Osteocyte (in vitro differentiated cells): ENCODE measurements at regions not wholly inside any gene's neighbourhood (a gene's known extent, or its start where the extent isn't known, plus 50 kb on each side); places are given as distances from the start of the nearest gene placed in this dataset.

Experiments
- DNase-seq: peaks from one replicate; pipeline ENCODE4 v3.0.0; 2021; ENCODE audit warnings: mixed read lengths; ENCODE audit not compliant: unreplicated experiment; ENCODE audit errors: extremely low spot score
- H3K27ac Mint-ChIP-seq: one replicate; pipeline ENCODE4 v1.8.0; 2021; ENCODE audit warnings: mild to moderate bottlenecking, mixed read lengths; ENCODE audit not compliant: unreplicated experiment
- H3K27me3 Mint-ChIP-seq: one replicate; pipeline ENCODE4 v1.8.0; 2021; ENCODE audit warnings: mixed read lengths; ENCODE audit not compliant: unreplicated experiment
- H3K36me3 Mint-ChIP-seq: one replicate; pipeline ENCODE4 v1.8.0; 2021; ENCODE audit warnings: mixed read lengths; ENCODE audit not compliant: unreplicated experiment
- H3K4me1 Mint-ChIP-seq: one replicate; pipeline ENCODE4 v1.8.0; 2021; ENCODE audit warnings: mixed read lengths; ENCODE audit not compliant: unreplicated experiment
- H3K4me3 Mint-ChIP-seq: one replicate; pipeline ENCODE4 v1.8.0; 2021; ENCODE audit warnings: mild to moderate bottlenecking, moderate library complexity, mixed read lengths; ENCODE audit not compliant: unreplicated experiment
- H3K9me3 Mint-ChIP-seq: one replicate; pipeline ENCODE4 v1.8.0; 2021; ENCODE audit warnings: mixed read lengths; ENCODE audit not compliant: unreplicated experiment
- CTCF ChIP-seq: fragments of 200-600 bp; sonication (generic); IDR thresholded peaks from 2 replicates; pipeline ENCODE4 v1.5.0; 2021; ENCODE audit warnings: antibody characterized with exemption, mild to moderate bottlenecking, moderate library complexity

DNA sequence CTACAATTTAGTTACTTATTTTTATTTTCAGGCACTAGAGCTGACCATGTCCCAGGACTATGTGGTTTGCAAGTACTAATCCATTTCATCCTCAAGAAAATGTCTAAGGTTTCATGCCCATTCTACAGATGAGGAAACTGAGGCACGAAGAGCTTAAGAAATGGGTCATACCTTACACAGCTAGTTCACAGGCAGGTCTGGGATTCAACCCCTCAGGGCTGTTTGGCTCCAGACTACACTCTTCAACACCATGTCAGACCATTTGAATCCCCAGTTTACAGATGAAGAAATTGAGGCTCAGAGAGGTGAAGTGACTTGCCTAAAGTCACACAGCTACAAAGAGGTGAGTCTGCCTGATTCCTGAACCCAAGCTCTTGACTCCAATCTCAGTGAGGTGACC lies 144.1 kb downstream of the MIAT start:
- no peaks in the 10 kb centered on the region for H3K27me3 Mint-ChIP-seq
- no peak overlapping the region for H3K27ac Mint-ChIP-seq
- no peak for TF ChIP-seq CTCF
- H3K36me3 Mint-ChIP-seq: no peaks in the 10 kb centered on the region
- H3K4me1 Mint-ChIP-seq: peaks cover 24% of the 10 kb centered on the region
- H3K9me3 Mint-ChIP-seq: no peaks in the 10 kb centered on the region
- DNase-seq: no peak
- H3K4me3 Mint-ChIP-seq: no peak overlapping the region

- H3K9me3 Mint-ChIP-seq: no peaks in the 10 kb centered on the region
- DNase-seq: no peak
- H3K36me3 Mint-ChIP-seq: no peaks in the 10 kb centered on the region
- peaks cover 26% of the 10 kb centered on the region for H3K4me1 Mint-ChIP-seq
- no peak for TF ChIP-seq CTCF
- no peaks in the 10 kb centered on the region for H3K27me3 Mint-ChIP-seq
- H3K4me3 Mint-ChIP-seq: no peak overlapping the region
- no peak overlapping the region for H3K27ac Mint-ChIP-seq
Observed at GRCh38 chr22:26804315-26804714, 146.9 kb downstream of the MIAT start.

- H3K4me1 Mint-ChIP-seq: peaks cover 25% of the 10 kb centered on the region
- no peaks in the 10 kb centered on the region for H3K36me3 Mint-ChIP-seq
- no peak overlapping the region for H3K4me3 Mint-ChIP-seq
- no peak for TF ChIP-seq CTCF
- H3K27ac Mint-ChIP-seq: no peak overlapping the region
- no peaks in the 10 kb centered on the region for H3K27me3 Mint-ChIP-seq
- DNase-seq: no peak
- no peaks in the 10 kb centered on the region for H3K9me3 Mint-ChIP-seq
Observed at GRCh38 chr22:26804911-26805539, 147.6 kb downstream of the MIAT start.

GRCh38 chr22:26806445-26807175 lies 149.2 kb downstream of the MIAT start:
- H3K27me3 Mint-ChIP-seq: no peaks in the 10 kb centered on the region
- H3K36me3 Mint-ChIP-seq: no peaks in the 10 kb centered on the region
- TF ChIP-seq CTCF: no peak
- DNase-seq: no peak
- H3K27ac Mint-ChIP-seq: no peak overlapping the region
- no peak overlapping the region for H3K4me3 Mint-ChIP-seq
- peaks cover 22% of the 10 kb centered on the region for H3K4me1 Mint-ChIP-seq
- no peaks in the 10 kb centered on the region for H3K9me3 Mint-ChIP-seq

DNA sequence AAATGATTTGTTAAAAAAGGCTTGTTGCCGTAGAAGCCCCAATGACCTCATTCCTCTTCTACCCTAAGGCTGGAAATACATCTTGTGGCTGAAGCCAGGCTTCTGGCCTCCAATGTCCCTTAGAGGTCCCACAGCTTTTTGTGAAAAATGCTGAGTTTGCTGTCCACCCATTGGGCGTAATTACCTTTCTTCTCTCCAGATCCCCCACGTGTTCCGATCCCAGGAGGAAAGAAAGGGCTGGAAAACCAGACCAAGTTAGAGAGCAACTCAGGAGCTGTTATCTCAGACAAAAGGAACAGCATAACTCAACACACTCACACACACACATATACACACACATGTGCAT lies 154.2 kb downstream of the MIAT start:
- Mint-ChIP-seq H3K27ac (no peak overlapping the region), H3K9me3 (no peaks in the 10 kb centered on the region), H3K36me3 (no peaks in the 10 kb centered on the region), H3K27me3 (no peaks in the 10 kb centered on the region), H3K4me1 (peaks cover 15% of the 10 kb centered on the region), H3K4me3 (no peak overlapping the region)
- TF ChIP-seq CTCF: no peak
- no peak for DNase-seq
